GM21723 (cell line): ENCODE measurements at regions not wholly inside any gene's neighbourhood (a gene's known extent, or its start where the extent isn't known, plus 50 kb on each side); places are given as distances from the start of the nearest gene placed in this dataset.
"Not testable (repeated sequence)": the region's sequence is repeated elsewhere in the genome, so short reads cannot be mapped to it uniquely, and the experiment has no call there.

Source experiments
- ATAC-seq: cut with Tn5 transposase; IDR thresholded peaks from one replicate; pipeline ENCODE4 v1.9.1; 2021; ENCODE audit warnings: mild to moderate bottlenecking, moderate library complexity; ENCODE audit not compliant: unreplicated experiment

- no peak for ATAC-seq
Measured at GRCh38 chr3:159881208-159881607, 107.4 kb upstream of the IL12A start.

- ATAC-seq, result no peak
Measured at GRCh38 chr3:159881828-159882309, 106.8 kb upstream of the IL12A start.

GRCh38 chr3:159882367-159882766 lies 106.3 kb upstream of the IL12A start:
- ATAC-seq, result no peak

GRCh38 chr3:159882790-159883779 lies 105.5 kb upstream of the IL12A start:
- no peak for ATAC-seq

GRCh38 chr3:159884661-159885402 lies 103.8 kb upstream of the IL12A start:
- peak; percentile 67 for ATAC-seq

GRCh38 chr3:159886050-159886449 lies 102.6 kb upstream of the IL12A start:
- no peak for ATAC-seq

- ATAC-seq, result not testable (repeated sequence)
Measured at GRCh38 chr3:159886530-159886929, 102.1 kb upstream of the IL12A start.

GRCh38 chr3:159887168-159887567 lies 101.5 kb upstream of the IL12A start:
- ATAC-seq, result no peak

- no peak for ATAC-seq
Measured at GRCh38 chr3:159887911-159888310, 100.7 kb upstream of the IL12A start.

- ATAC-seq, result no peak
Measured at GRCh38 chr3:159892171-159892795, 96.4 kb upstream of the IL12A start.

GRCh38 chr3:159892801-159893200 lies 95.8 kb upstream of the IL12A start:
- no peak for ATAC-seq

GRCh38 chr3:159894386-159894785 lies 94.2 kb upstream of the IL12A start:
- ATAC-seq, result no peak

GRCh38 chr3:159895430-159895829 lies 93.2 kb upstream of the IL12A start:
- no peak for ATAC-seq

GRCh38 chr3:159896543-159896942 lies 92.1 kb upstream of the IL12A start:
- ATAC-seq, result no peak

GRCh38 chr3:159897331-159898075 lies 91.1 kb upstream of the IL12A start:
- no peak for ATAC-seq

GRCh38 chr3:159898147-159898546 lies 90.5 kb upstream of the IL12A start:
- ATAC-seq, result no peak

- ATAC-seq, result no peak
Measured at GRCh38 chr3:159899166-159899565, 89.5 kb upstream of the IL12A start.

- peak; percentile 74 for ATAC-seq
Measured at GRCh38 chr3:159902546-159903314, 85.9 kb upstream of the IL12A start.

- ATAC-seq, result peak; percentile 35
Measured at GRCh38 chr3:159904455-159904854, 84.2 kb upstream of the IL12A start.

- no peak for ATAC-seq
Measured at GRCh38 chr3:159904911-159905310, 83.7 kb upstream of the IL12A start.
